Activated naive CD8-positive, alpha-beta T cell treated with anti-CD3 and anti-CD28 coated beads for 36 hours (primary cell): ENCODE measurements at regions not wholly inside any gene's neighbourhood (a gene's known extent, or its start where the extent isn't known, plus 50 kb on each side); places are given as distances from the start of the nearest gene placed in this dataset.
A peak's percentile ranks its signal among the peaks of the same experiment; 100 is the strongest.

Experiments
- DNase-seq: peaks from one replicate; pipeline ENCODE4 v3.0.0; 2021
- H3K27ac Mint-ChIP-seq: one replicate; pipeline ENCODE4 v1.8.0; 2022; ENCODE audit warnings: mild to moderate bottlenecking, moderate library complexity, mixed read lengths
- H3K27me3 Mint-ChIP-seq: one replicate; pipeline ENCODE4 v1.8.0; 2022; ENCODE audit warnings: mild to moderate bottlenecking, mixed read lengths
- H3K36me3 Mint-ChIP-seq: one replicate; pipeline ENCODE4 v1.8.0; 2021; ENCODE audit warnings: mild to moderate bottlenecking, mixed read lengths
- H3K4me1 Mint-ChIP-seq: one replicate; pipeline ENCODE4 v1.8.0; 2021; ENCODE audit warnings: mixed read lengths
- H3K4me3 Mint-ChIP-seq: one replicate; pipeline ENCODE4 v1.8.0; 2022; ENCODE audit warnings: mild to moderate bottlenecking, moderate library complexity, mixed read lengths
- H3K9me3 Mint-ChIP-seq: one replicate; pipeline ENCODE4 v1.8.0; 2022; ENCODE audit warnings: mixed read lengths

- Mint-ChIP-seq H3K9me3 (peaks cover 30% of the 10 kb centered on the region), H3K36me3 (peaks cover 8% of the 10 kb centered on the region), H3K4me1 (peaks cover 4% of the 10 kb centered on the region), H3K27ac (no peak overlapping the region), H3K27me3 (peaks cover 6% of the 10 kb centered on the region), H3K4me3 (no peak overlapping the region)
- no peak for DNase-seq
These were observed 1496.8 kb upstream of the TMEM132C start for GRCh38 chr12:126770188-126770587.

- H3K27me3 Mint-ChIP-seq = peaks cover 6% of the 10 kb centered on the region
- H3K36me3 Mint-ChIP-seq = peaks cover 8% of the 10 kb centered on the region
- H3K27ac Mint-ChIP-seq = peak overlapping the region; percentile 92
- DNase-seq = peak; percentile 24
- H3K4me3 Mint-ChIP-seq = peak overlapping the region; percentile 52
- H3K9me3 Mint-ChIP-seq = peaks cover 30% of the 10 kb centered on the region
- peaks cover 4% of the 10 kb centered on the region for H3K4me1 Mint-ChIP-seq
These were observed 1494.7 kb upstream of the TMEM132C start for GRCh38 chr12:126772171-126772864.

GRCh38 chr12:126773012-126773411 is 1494.0 kb upstream of the TMEM132C start:
- peak overlapping the region; percentile 28 for H3K27ac Mint-ChIP-seq
- no peak for DNase-seq
- peaks cover 6% of the 10 kb centered on the region for H3K27me3 Mint-ChIP-seq
- peaks cover 4% of the 10 kb centered on the region for H3K4me1 Mint-ChIP-seq
- H3K36me3 Mint-ChIP-seq = peaks cover 8% of the 10 kb centered on the region
- peaks cover 30% of the 10 kb centered on the region for H3K9me3 Mint-ChIP-seq
- H3K4me3 Mint-ChIP-seq = no peak overlapping the region

GRCh38 chr12:126773491-126773890 is 1493.5 kb upstream of the TMEM132C start:
- H3K36me3 Mint-ChIP-seq = peaks cover 8% of the 10 kb centered on the region
- no peak for DNase-seq

GRCh38 chr12:126776026-126776655 is 1490.8 kb upstream of the TMEM132C start:
- H3K9me3 Mint-ChIP-seq = peaks cover 26% of the 10 kb centered on the region
- H3K27ac Mint-ChIP-seq = no peak overlapping the region
- peaks cover 4% of the 10 kb centered on the region for H3K36me3 Mint-ChIP-seq
- no peak overlapping the region for H3K4me3 Mint-ChIP-seq
- DNase-seq = no peak
- H3K4me1 Mint-ChIP-seq = peaks cover 4% of the 10 kb centered on the region
- no peaks in the 10 kb centered on the region for H3K27me3 Mint-ChIP-seq

More at GRCh38 chr12:126773491-126773890, 1493.5 kb upstream of the TMEM132C start:
- Mint-ChIP-seq H3K27me3 (peaks cover 6% of the 10 kb centered on the region), H3K4me3 (no peak overlapping the region), H3K27ac (no peak overlapping the region), H3K4me1 (peaks cover 4% of the 10 kb centered on the region), H3K9me3 (peaks cover 29% of the 10 kb centered on the region)

- no peak overlapping the region for H3K27ac Mint-ChIP-seq
- no peaks in the 10 kb centered on the region for H3K36me3 Mint-ChIP-seq
- H3K4me3 Mint-ChIP-seq = no peak overlapping the region
- H3K4me1 Mint-ChIP-seq = no peaks in the 10 kb centered on the region
- DNase-seq = no peak
- H3K9me3 Mint-ChIP-seq = peaks cover 2% of the 10 kb centered on the region
- no peaks in the 10 kb centered on the region for H3K27me3 Mint-ChIP-seq
These were observed 1486.6 kb upstream of the TMEM132C start for GRCh38 chr12:126780343-126780742.

GRCh38 chr12:126781593-126781992 is 1485.4 kb upstream of the TMEM132C start:
- no peaks in the 10 kb centered on the region for H3K4me1 Mint-ChIP-seq
- H3K36me3 Mint-ChIP-seq = no peaks in the 10 kb centered on the region
- no peaks in the 10 kb centered on the region for H3K27me3 Mint-ChIP-seq
- DNase-seq = no peak
- no peak overlapping the region for H3K4me3 Mint-ChIP-seq
- no peak overlapping the region for H3K27ac Mint-ChIP-seq
- peaks cover 2% of the 10 kb centered on the region for H3K9me3 Mint-ChIP-seq

- H3K27ac Mint-ChIP-seq = no peak overlapping the region
- H3K4me3 Mint-ChIP-seq = no peak overlapping the region
- no peaks in the 10 kb centered on the region for H3K4me1 Mint-ChIP-seq
- no peaks in the 10 kb centered on the region for H3K36me3 Mint-ChIP-seq
- peaks cover 2% of the 10 kb centered on the region for H3K9me3 Mint-ChIP-seq
- DNase-seq = no peak
- H3K27me3 Mint-ChIP-seq = no peaks in the 10 kb centered on the region
These were observed 1484.9 kb upstream of the TMEM132C start for GRCh38 chr12:126782083-126782482.

- H3K4me1 Mint-ChIP-seq = no peaks in the 10 kb centered on the region
- no peak overlapping the region for H3K4me3 Mint-ChIP-seq
- H3K36me3 Mint-ChIP-seq = no peaks in the 10 kb centered on the region
- peak; percentile 10 for DNase-seq
- no peak overlapping the region for H3K27ac Mint-ChIP-seq
- H3K9me3 Mint-ChIP-seq = peaks cover 2% of the 10 kb centered on the region
- H3K27me3 Mint-ChIP-seq = no peaks in the 10 kb centered on the region
These were observed 1482.5 kb upstream of the TMEM132C start for GRCh38 chr12:126784328-126784921.

- Mint-ChIP-seq H3K4me1 (no peaks in the 10 kb centered on the region), H3K27me3 (no peaks in the 10 kb centered on the region), H3K4me3 (no peak overlapping the region), H3K36me3 (no peaks in the 10 kb centered on the region), H3K27ac (no peak overlapping the region), H3K9me3 (no peaks in the 10 kb centered on the region)
- no peak for DNase-seq
These were observed 1477.0 kb upstream of the TMEM132C start for GRCh38 chr12:126789963-126790362.

GRCh38 chr12:126791122-126791521 is 1475.8 kb upstream of the TMEM132C start:
- Mint-ChIP-seq H3K27ac (no peak overlapping the region), H3K9me3 (no peaks in the 10 kb centered on the region), H3K36me3 (no peaks in the 10 kb centered on the region), H3K4me1 (no peaks in the 10 kb centered on the region), H3K4me3 (no peak overlapping the region), H3K27me3 (no peaks in the 10 kb centered on the region)
- DNase-seq = no peak

GRCh38 chr12:126792411-126792810 is 1474.6 kb upstream of the TMEM132C start:
- no peaks in the 10 kb centered on the region for H3K36me3 Mint-ChIP-seq
- no peak overlapping the region for H3K4me3 Mint-ChIP-seq
- DNase-seq = no peak
- H3K9me3 Mint-ChIP-seq = no peaks in the 10 kb centered on the region
- no peaks in the 10 kb centered on the region for H3K4me1 Mint-ChIP-seq
- no peak overlapping the region for H3K27ac Mint-ChIP-seq
- no peaks in the 10 kb centered on the region for H3K27me3 Mint-ChIP-seq

- Mint-ChIP-seq H3K4me3 (no peak overlapping the region), H3K27ac (no peak overlapping the region), H3K4me1 (no peaks in the 10 kb centered on the region), H3K9me3 (no peaks in the 10 kb centered on the region), H3K27me3 (no peaks in the 10 kb centered on the region), H3K36me3 (no peaks in the 10 kb centered on the region)
- DNase-seq = no peak
These were observed 1469.4 kb upstream of the TMEM132C start for GRCh38 chr12:126797525-126797924.

- Mint-ChIP-seq H3K36me3 (no peaks in the 10 kb centered on the region), H3K4me1 (no peaks in the 10 kb centered on the region), H3K27ac (no peak overlapping the region), H3K4me3 (no peak overlapping the region), H3K9me3 (no peaks in the 10 kb centered on the region), H3K27me3 (no peaks in the 10 kb centered on the region)
- no peak for DNase-seq
These were observed 1468.5 kb upstream of the TMEM132C start for GRCh38 chr12:126798449-126798848.

- no peaks in the 10 kb centered on the region for H3K9me3 Mint-ChIP-seq
- no peak for DNase-seq
- no peaks in the 10 kb centered on the region for H3K4me1 Mint-ChIP-seq
- H3K4me3 Mint-ChIP-seq = no peak overlapping the region
- no peaks in the 10 kb centered on the region for H3K27me3 Mint-ChIP-seq
- no peaks in the 10 kb centered on the region for H3K36me3 Mint-ChIP-seq
- H3K27ac Mint-ChIP-seq = no peak overlapping the region
These were observed 1459.6 kb upstream of the TMEM132C start for GRCh38 chr12:126807312-126807865.
